B cell (primary cell): ENCODE measurements at regions not wholly inside any gene's neighbourhood (a gene's known extent, or its start where the extent isn't known, plus 50 kb on each side); places are given as distances from the start of the nearest gene placed in this dataset.

ENCODE experiments used
- CTCF ChIP-seq: fragments of 200-600 bp; IDR thresholded peaks from one replicate; pipeline ENCODE4 v1.8.0; 2022; ENCODE audit warnings: antibody characterized with exemption, mild to moderate bottlenecking
- EZH2 ChIP-seq: IDR thresholded peaks from 2 replicates; pipeline ENCODE4 v1.6.1; 2012; ENCODE audit warnings: borderline replicate concordance, low read depth, mild to moderate bottlenecking, moderate library complexity, low read length; ENCODE audit not compliant: insufficient read depth, poor library complexity, severe bottlenecking

- TF ChIP-seq CTCF (no peak), EZH2 (no peak)
These were observed 813.5 kb downstream of the FAM181B start for GRCh38 chr11:81920205-81920604.
